ENCODE measurements at regions not wholly inside any gene's neighbourhood (a gene's known extent, or its start where the extent isn't known, plus 50 kb on each side); places are given as distances from the start of the nearest gene placed in this dataset.

GRCh38 chr16:23013484-23013883 is 135.8 kb downstream of the USP31 start:
- DNase-seq: no peak
- H3K4me3 ChIP-seq: no peak overlapping the region
- no peaks in the 10 kb centered on the region for H3K9me3 ChIP-seq
- no peak for TF ChIP-seq EP300 (IDR thresholded peaks at IDR 0.05)
- TF ChIP-seq POLR2AphosphoS5 (IDR thresholded peaks at IDR 0.05): no peak
- TF ChIP-seq CTCF (IDR thresholded peaks at IDR 0.05): no peak
- no peak for TF ChIP-seq POLR2A (IDR thresholded peaks at IDR 0.05)
- no peak overlapping the region for H3K27ac ChIP-seq
- no peaks in the 10 kb centered on the region for H3K36me3 ChIP-seq
- H3K4me1 ChIP-seq: no peaks in the 10 kb centered on the region
- ATAC-seq (ENCODE audit: low FRiP score in 2 of 2): no peak
- WGBS, 2 donors: 60 to 92% methylated on average over 1 of the region's 1 CpG
- H3K27me3 ChIP-seq: no peaks in the 10 kb centered on the region

- no peak for DNase-seq
- Histone ChIP-seq H3K4me3 (no peak overlapping the region), H3K9me3 (no peaks in the 10 kb centered on the region), H3K27ac (no peak overlapping the region), H3K4me1 (no peaks in the 10 kb centered on the region), H3K36me3 (no peaks in the 10 kb centered on the region), H3K27me3 (no peaks in the 10 kb centered on the region)
- no peak for ATAC-seq (ENCODE audit: low FRiP score in 2 of 2)
- WGBS, 2 donors: 85 to 89% methylated on average over 3 of the region's 3 CpGs
- no peak for TF ChIP-seq POLR2A (IDR thresholded peaks at IDR 0.05)
- TF ChIP-seq EP300 (IDR thresholded peaks at IDR 0.05): no peak
- TF ChIP-seq POLR2AphosphoS5 (IDR thresholded peaks at IDR 0.05): no peak
- no peak for TF ChIP-seq CTCF (IDR thresholded peaks at IDR 0.05)
These were observed 140.2 kb downstream of the USP31 start for GRCh38 chr16:23009075-23009474.

- Histone ChIP-seq H3K4me1 (no peaks in the 10 kb centered on the region), H3K36me3 (no peaks in the 10 kb centered on the region), H3K27ac (no peak overlapping the region), H3K9me3 (no peaks in the 10 kb centered on the region), H3K27me3 (no peaks in the 10 kb centered on the region), H3K4me3 (no peak overlapping the region)
- 79 to 80% methylated on average over 7 of the region's 7 CpGs for WGBS, 2 donors
- ATAC-seq (ENCODE audit: low FRiP score in 2 of 2): no peak
- DNase-seq: no peak
- TF ChIP-seq POLR2A (IDR thresholded peaks at IDR 0.05): no peak
These were observed 141.2 kb downstream of the USP31 start for GRCh38 chr16:23008041-23008440.

- no peak overlapping the region for H3K4me3 ChIP-seq
- H3K27me3 ChIP-seq: no peaks in the 10 kb centered on the region
- no peaks in the 10 kb centered on the region for H3K36me3 ChIP-seq
- ATAC-seq (ENCODE audit: low FRiP score in 2 of 2) (no peak), DNase-seq (no peak)
- H3K4me1 ChIP-seq: no peaks in the 10 kb centered on the region
- WGBS, 2 donors: 41 to 58% methylated on average over 2 of the region's 2 CpGs
- TF ChIP-seq POLR2A (IDR thresholded peaks at IDR 0.05): no peak
- no peak for TF ChIP-seq CTCF (IDR thresholded peaks at IDR 0.05)
- TF ChIP-seq EP300 (IDR thresholded peaks at IDR 0.05): no peak
- no peak for TF ChIP-seq POLR2AphosphoS5 (IDR thresholded peaks at IDR 0.05)
- H3K9me3 ChIP-seq: no peaks in the 10 kb centered on the region
- no peak overlapping the region for H3K27ac ChIP-seq
These were observed 142.9 kb downstream of the USP31 start for GRCh38 chr16:23006380-23006779.

- ATAC-seq (ENCODE audit: low FRiP score in 2 of 2) (no peak), DNase-seq (no peak)
- Histone ChIP-seq H3K9me3 (no peaks in the 10 kb centered on the region), H3K36me3 (no peaks in the 10 kb centered on the region), H3K4me3 (no peak overlapping the region), H3K27me3 (no peaks in the 10 kb centered on the region), H3K27ac (no peak overlapping the region), H3K4me1 (no peaks in the 10 kb centered on the region)
- 73 to 75% methylated on average over 5 of the region's 5 CpGs for WGBS, 2 donors
- TF ChIP-seq POLR2AphosphoS5 (IDR thresholded peaks at IDR 0.05) (no peak), POLR2A (IDR thresholded peaks at IDR 0.05) (no peak), EP300 (IDR thresholded peaks at IDR 0.05) (no peak), CTCF (IDR thresholded peaks at IDR 0.05) (no peak)
These were observed 143.3 kb downstream of the USP31 start for GRCh38 chr16:23005951-23006350.
